HG03575 (cell line): ENCODE measurements at regions not wholly inside any gene's neighbourhood (a gene's known extent, or its start where the extent isn't known, plus 50 kb on each side); places are given as distances from the start of the nearest gene placed in this dataset.

Experiments used
- ATAC-seq: cut with Tn5 transposase; IDR thresholded peaks from one replicate; pipeline ENCODE4 v1.9.1; 2021; ENCODE audit not compliant: unreplicated experiment, insufficient number of reproducible peaks, low FRiP score; ENCODE audit errors: extremely low read depth

DNA sequence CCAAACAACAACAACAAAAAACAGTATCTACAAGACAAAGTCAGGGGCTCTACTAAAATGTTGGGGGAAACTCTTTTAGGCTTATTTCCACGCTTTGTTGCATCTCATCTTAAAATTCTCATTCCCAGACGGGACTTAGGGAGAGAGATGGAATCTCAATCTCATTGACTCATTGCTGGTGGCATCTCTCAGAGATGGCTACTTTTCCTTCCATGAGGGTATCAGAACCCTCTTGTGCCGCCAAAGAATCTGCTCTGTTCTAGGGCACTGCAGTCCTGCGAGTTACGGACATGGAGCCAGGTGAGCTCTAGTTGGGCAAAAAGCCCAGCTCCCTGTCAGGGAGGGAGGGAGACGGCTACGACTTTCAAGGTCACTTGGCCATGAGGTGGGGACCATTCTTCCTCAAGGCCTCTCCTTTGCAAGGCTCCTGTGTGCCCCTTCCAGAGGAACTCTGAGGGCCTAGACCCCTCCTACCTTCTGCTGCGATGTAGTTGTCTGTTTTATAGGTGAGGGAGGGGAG, 68.0 kb downstream of the MYCN start:
- ATAC-seq, result no peak

DNA sequence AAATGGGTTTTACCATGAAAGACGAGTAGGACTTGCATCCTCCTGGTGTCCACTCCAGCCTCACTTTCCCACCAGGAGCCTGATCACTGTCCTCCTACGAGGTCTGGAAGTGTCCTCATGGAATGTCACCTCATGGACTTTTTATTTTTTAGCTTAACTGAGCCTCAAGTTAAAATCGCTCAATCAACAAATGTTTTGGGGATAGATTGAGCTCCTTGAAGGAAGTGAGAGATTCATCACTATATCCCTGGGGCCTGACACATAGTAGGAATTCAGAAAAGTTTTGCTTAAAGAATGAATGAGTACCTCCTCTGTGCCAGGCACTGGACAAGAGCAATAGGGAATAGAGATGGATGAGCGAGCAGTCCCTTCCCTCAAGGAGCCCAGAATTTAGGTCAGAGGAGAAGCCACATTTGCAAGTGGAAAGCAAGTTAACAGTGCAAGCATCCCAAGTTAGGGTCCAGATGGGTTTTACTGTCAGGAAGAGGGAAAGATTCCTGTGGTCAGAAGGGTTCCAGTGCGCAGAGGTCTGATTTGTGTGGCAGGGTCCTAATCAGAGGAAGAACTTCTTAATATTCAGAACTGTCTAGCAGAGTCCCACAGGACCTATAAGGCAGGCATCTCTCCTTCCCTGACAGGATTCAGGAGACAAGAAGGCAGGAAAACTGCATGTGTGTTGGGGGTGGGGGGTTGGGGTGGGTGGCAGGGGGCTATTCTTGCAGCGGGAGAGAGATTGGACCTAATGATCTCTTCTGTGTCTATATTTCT, 67.0 kb downstream of the MYCN start:
- no peak for ATAC-seq

DNA sequence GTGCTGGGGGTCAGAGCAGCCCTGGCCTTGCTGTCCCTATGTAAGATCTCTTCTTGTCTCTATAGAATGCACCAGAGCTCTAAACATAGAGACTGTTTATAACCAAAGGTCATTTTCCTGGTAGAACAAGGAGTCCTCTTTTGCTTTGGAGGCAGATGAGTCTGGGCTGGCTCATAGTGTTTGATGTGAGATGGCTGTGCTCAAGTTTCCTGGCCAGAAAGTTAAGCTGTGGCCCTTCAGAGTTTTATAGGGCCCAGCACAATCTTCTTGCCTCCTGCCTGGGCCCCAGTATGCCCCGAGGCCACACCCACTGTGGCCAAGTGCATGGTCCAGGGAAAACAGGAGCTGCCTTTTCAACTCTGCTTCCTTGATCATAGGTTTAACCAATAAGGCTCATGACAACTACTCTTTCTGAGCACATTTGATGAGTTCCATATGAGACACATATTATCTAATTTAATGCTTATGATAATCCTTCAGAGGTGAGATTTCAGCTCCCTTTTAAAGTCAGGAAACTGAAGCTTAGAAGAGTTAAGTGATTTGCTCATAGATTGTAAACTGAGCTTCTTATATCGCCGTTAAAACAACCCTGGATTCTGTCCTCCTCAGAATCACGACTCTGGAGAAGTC, 66.3 kb downstream of the MYCN start:
- ATAC-seq, result no peak

GRCh38 chr2:16005816-16006536, 65.6 kb downstream of the MYCN start:
- ATAC-seq, result no peak

DNA sequence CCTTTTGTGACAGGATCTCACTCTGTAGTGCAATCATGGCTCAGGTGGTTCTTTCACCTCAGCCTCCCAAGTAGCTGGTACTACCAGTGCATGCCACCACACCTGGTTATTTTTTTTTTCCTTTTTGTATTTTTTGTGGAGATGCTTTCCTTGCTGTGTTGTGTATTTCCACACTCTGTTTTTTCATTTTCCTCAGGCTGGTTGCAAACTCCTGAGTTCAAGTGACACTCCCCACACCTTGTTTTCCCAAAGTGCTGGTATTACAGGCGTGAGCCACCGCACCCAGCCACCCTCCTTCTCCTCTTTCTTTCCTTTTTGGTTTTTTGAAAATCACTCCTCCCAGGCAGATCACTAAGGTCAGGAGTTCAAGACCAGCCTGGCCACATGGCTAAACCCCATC, 65.0 kb downstream of the MYCN start:
- ATAC-seq, result no peak

DNA sequence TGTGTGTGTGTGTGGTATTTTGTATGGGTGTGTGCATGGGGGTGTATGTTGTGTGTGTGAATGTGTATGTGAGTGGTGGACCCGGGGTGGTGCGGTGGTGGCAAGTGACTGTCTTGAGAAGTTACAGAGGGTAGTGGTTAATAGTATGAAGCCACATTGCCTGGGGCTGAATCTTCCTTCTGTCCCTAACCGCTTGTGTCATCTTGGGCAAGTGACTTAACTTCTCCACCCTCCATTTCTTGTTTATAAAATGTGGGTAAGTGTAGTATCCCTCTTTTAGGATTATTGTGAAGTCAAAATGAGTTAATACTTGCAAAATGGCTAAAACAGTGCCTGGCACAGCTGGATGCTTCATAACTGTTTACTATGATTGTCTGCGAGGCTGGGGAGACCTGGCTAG, 63.5 kb downstream of the MYCN start:
- ATAC-seq, result no peak

DNA sequence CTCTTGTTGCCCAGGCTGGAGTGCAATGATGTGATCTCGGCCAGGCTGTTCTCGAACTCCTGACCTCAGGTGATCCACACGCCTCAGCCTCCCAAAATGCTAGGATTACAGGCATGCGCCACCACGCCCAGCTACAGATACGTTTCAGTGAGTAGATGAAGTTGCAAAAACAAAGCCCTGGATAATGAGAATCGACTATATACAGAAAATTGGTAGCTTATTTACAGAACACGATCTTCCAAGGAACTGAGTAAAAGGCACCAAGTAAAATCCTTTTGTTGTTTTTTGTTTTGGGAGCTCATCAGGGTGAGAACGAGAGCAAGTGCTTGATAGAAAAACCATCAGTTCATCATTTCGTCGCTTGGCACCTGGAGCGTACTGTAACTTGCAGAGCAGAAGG, 62.8 kb downstream of the MYCN start:
- no peak for ATAC-seq

- ATAC-seq, result no peak
Measured at GRCh38 chr2:16002575-16002974, 62.2 kb downstream of the MYCN start.

- no peak for ATAC-seq
Measured at GRCh38 chr2:16002144-16002543, 61.8 kb downstream of the MYCN start.

DNA sequence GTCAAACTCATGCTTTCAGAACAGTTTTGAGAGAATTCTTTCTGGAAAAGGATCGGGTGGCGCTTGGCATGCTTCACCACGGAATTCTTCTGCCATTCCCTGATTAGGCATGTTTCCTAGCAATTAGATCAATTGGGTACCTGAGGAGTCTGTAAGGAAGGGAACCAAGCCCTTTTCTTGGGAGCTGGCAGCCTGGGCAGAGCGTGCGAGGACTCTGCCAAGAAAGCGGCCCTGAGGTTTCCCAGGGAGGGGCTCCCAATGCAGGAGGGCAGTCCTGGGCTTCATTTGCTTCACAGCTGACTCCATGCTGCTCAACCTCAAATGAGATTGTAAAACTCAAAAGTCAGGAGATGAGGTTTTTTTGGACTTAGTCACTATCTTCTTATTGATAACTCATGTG, 60.3 kb downstream of the MYCN start:
- ATAC-seq, result no peak

DNA sequence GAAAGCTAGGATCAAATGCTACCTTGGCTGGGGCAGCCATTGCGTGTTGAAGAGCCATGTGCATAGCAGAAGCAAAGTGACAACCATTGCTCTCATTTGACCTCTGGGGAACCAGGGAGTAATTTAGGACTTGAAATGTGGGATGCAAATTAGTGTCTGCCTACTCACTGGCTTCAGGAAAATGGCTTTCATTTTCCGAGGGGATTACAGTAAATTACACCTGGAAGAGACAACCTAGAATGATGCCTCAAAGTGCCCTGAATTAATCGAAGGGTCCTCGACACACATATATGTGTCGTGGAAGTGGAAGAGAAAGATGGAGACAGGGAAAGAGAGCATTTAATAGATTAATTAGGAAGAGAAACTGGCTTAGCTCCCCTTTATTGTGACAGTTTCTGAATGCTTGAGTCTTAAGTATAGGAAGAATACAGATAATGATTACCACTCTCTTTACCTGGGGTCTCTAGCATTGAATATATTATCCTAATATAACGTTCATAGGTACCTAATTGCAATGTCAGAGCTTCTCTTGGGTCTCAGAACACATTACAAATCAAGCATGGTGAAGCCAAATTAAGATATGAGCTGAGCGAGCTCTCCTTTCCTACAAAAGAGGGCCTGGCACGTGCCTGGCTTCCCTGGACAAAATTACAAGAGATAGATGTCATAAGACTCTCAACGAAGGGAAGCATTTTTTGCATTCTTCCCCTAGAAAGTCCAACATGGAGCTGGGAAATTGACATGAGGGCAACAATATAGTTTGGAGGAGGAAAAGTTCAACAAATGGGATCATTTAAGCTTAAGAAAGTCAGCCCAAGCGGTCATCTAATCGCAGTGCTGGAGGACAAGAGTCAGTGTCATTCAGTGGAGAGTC, 59.5 kb downstream of the MYCN start:
- ATAC-seq, result no peak

DNA sequence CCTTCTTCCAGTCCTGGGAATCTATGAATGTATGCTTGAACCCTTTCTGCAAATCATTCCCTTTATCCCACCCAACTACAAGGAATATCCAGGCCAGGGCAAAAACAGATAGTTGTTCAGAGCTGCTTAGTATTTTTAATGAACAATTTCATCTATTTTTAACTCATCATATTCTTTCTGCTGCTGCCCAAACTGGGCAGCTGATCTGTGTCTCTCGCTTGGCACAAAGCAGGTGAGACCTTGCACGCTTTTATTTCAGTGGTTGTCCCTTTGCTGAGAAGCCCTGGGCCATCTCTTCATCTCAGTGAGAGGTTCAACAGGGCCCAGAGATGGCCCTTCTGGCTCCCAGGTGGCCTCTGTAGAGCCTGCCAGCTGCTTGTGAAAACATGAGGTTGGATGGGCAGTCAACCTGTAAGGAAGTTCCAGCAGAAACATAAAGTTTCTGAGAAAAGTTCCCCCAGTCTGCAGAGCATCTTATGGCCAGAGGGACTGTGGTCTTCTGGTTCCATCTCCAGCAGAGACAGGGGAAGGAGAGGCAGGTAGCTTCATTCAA, 57.5 kb downstream of the MYCN start:
- ATAC-seq, result no peak

- ATAC-seq, result no peak
Measured at GRCh38 chr2:15996536-15997423, 56.4 kb downstream of the MYCN start.
